ENCODE measurements at regions not wholly inside any gene's neighbourhood (a gene's known extent, or its start where the extent isn't known, plus 50 kb on each side); places are given as distances from the start of the nearest gene placed in this dataset.

- Histone ChIP-seq H3K27ac (ENCODE audit: low read depth, low read length) (no peak overlapping the region), H3K4me3 (ENCODE audit: low read length) (peak overlapping the region; percentile 16), H3K36me3 (ENCODE audit: insufficient read depth, low read length) (no peaks in the 10 kb centered on the region), H3K27me3 (ENCODE audit: insufficient read depth, low read length, poor library complexity, severe bottlenecking) (no peaks in the 10 kb centered on the region), H3K9me3 (ENCODE audit: low read length) (no peaks in the 10 kb centered on the region), H3K4me1 (ENCODE audit: insufficient read depth, low read length) (peaks cover 9% of the 10 kb centered on the region)
- H3K27ac Mint-ChIP-seq, result peak overlapping the region in 7 of 8 donors; percentile 34 to 80 (median 56)
- H3K27me3 Mint-ChIP-seq, result peaks cover 4 to 7% of the 10 kb centered on the region in 2 donors
- H3K9me3 Mint-ChIP-seq, result peaks cover 6 to 17% (median 11%) of the 10 kb centered on the region in 5 donors
- H3K4me1 Mint-ChIP-seq, result peaks cover 12 to 23% (median 23%) of the 10 kb centered on the region in 3 donors
- no peak for DNase-seq
- ChIA-PET POLR2A (no interaction called here), CTCF (interaction anchor here (1.0 kb wide), 1 partner anchor 13 kb away, joined by 3 read pairs; no protein-coding TSS in a partner anchor)
- H3K36me3 Mint-ChIP-seq, result peaks cover 3 to 39% (median 7%) of the 10 kb centered on the region in 3 donors
- H3K4me3 Mint-ChIP-seq, result peak overlapping the region in 6 of 7 donors; percentile 24 to 73 (median 64)
Observed at GRCh38 chr12:91561958-91562325, 379.3 kb upstream of the DCN start.

GRCh38 chr12:91561301-91561957, 378.8 kb upstream of the DCN start:
- H3K9me3 Mint-ChIP-seq, result peaks cover 6 to 17% (median 11%) of the 10 kb centered on the region in 5 donors
- peaks cover 3 to 39% (median 7%) of the 10 kb centered on the region in 3 donors for H3K36me3 Mint-ChIP-seq
- H3K27me3 ChIP-seq (ENCODE audit: insufficient read depth, low read length, poor library complexity, severe bottlenecking), result no peaks in the 10 kb centered on the region
- H3K9me3 ChIP-seq (ENCODE audit: low read length), result no peaks in the 10 kb centered on the region
- ChIA-PET POLR2A (no interaction called here), CTCF (no interaction called here)
- H3K27ac Mint-ChIP-seq, result no peak overlapping the region
- peaks cover 4 to 6% of the 10 kb centered on the region in 2 donors for H3K27me3 Mint-ChIP-seq
- no peak overlapping the region for H3K4me3 Mint-ChIP-seq
- peaks cover 9% of the 10 kb centered on the region for H3K4me1 ChIP-seq (ENCODE audit: insufficient read depth, low read length)
- peaks cover 12 to 23% (median 23%) of the 10 kb centered on the region in 3 donors for H3K4me1 Mint-ChIP-seq
- no peak overlapping the region for H3K27ac ChIP-seq (ENCODE audit: low read depth, low read length)
- no peaks in the 10 kb centered on the region for H3K36me3 ChIP-seq (ENCODE audit: insufficient read depth, low read length)
- DNase-seq, result no peak
- no peak overlapping the region for H3K4me3 ChIP-seq (ENCODE audit: low read length)

- Mint-ChIP-seq H3K4me3 (no peak overlapping the region), H3K36me3 (peaks cover 3 to 30% (median 3%) of the 10 kb centered on the region in 3 donors), H3K27ac (no peak overlapping the region), H3K27me3 (peaks cover 15 to 36% of the 10 kb centered on the region in 2 donors), H3K4me1 (peaks cover under 1 to 6% (median 1%) of the 10 kb centered on the region in 3 donors), H3K9me3 (peaks cover 10 to 17% (median 11%) of the 10 kb centered on the region in 5 donors)
- POLR2A ChIA-PET, result no interaction called here
- no peaks in the 10 kb centered on the region for H3K27me3 ChIP-seq (ENCODE audit: insufficient read depth, low read length, poor library complexity, severe bottlenecking)
- no peak overlapping the region for H3K4me3 ChIP-seq (ENCODE audit: low read length)
- no peaks in the 10 kb centered on the region for H3K36me3 ChIP-seq (ENCODE audit: insufficient read depth, low read length)
- H3K9me3 ChIP-seq (ENCODE audit: low read length), result no peaks in the 10 kb centered on the region
- CTCF ChIA-PET, result no interaction called here
- DNase-seq, result no peak
- no peak overlapping the region for H3K27ac ChIP-seq (ENCODE audit: low read depth, low read length)
- H3K4me1 ChIP-seq (ENCODE audit: insufficient read depth, low read length), result no peaks in the 10 kb centered on the region
Observed at GRCh38 chr12:91556909-91557308, 374.3 kb upstream of the DCN start.

- Mint-ChIP-seq H3K4me3 (no peak overlapping the region), H3K27ac (no peak overlapping the region), H3K36me3 (peaks cover 3 to 30% (median 3%) of the 10 kb centered on the region in 3 donors), H3K4me1 (no peaks in the 10 kb centered on the region), H3K27me3 (peaks cover 15 to 42% of the 10 kb centered on the region in 2 donors), H3K9me3 (peaks cover 10 to 17% (median 11%) of the 10 kb centered on the region in 5 donors)
- H3K36me3 ChIP-seq (ENCODE audit: insufficient read depth, low read length), result no peaks in the 10 kb centered on the region
- no peak overlapping the region for H3K27ac ChIP-seq (ENCODE audit: low read depth, low read length)
- ChIA-PET POLR2A (no interaction called here), CTCF (no interaction called here)
- no peaks in the 10 kb centered on the region for H3K9me3 ChIP-seq (ENCODE audit: low read length)
- DNase-seq, result no peak
- H3K4me1 ChIP-seq (ENCODE audit: insufficient read depth, low read length), result no peaks in the 10 kb centered on the region
- no peak overlapping the region for H3K4me3 ChIP-seq (ENCODE audit: low read length)
- H3K27me3 ChIP-seq (ENCODE audit: insufficient read depth, low read length, poor library complexity, severe bottlenecking), result no peaks in the 10 kb centered on the region
Observed at GRCh38 chr12:91555436-91556415, 373.1 kb upstream of the DCN start.

GRCh38 chr12:91551927-91552326, 369.3 kb upstream of the DCN start:
- Mint-ChIP-seq H3K27me3 (peaks cover 11 to 41% of the 10 kb centered on the region in 2 donors), H3K9me3 (peaks cover 0 to 7% (median 0%) of the 10 kb centered on the region in 5 donors), H3K4me1 (no peaks in the 10 kb centered on the region), H3K27ac (peak overlapping the region in 1 of 8 donors; percentile 41), H3K36me3 (peaks cover 0 to 6% (median 0%) of the 10 kb centered on the region in 3 donors), H3K4me3 (no peak overlapping the region)
- Histone ChIP-seq H3K27ac (ENCODE audit: low read depth, low read length) (no peak overlapping the region), H3K9me3 (ENCODE audit: low read length) (no peaks in the 10 kb centered on the region), H3K4me1 (ENCODE audit: insufficient read depth, low read length) (no peaks in the 10 kb centered on the region), H3K4me3 (ENCODE audit: low read length) (no peak overlapping the region), H3K36me3 (ENCODE audit: insufficient read depth, low read length) (no peaks in the 10 kb centered on the region), H3K27me3 (ENCODE audit: insufficient read depth, low read length, poor library complexity, severe bottlenecking) (no peaks in the 10 kb centered on the region)
- ChIA-PET POLR2A (no interaction called here), CTCF (no interaction called here)
- no peak for DNase-seq

GRCh38 chr12:91551242-91551641, 368.6 kb upstream of the DCN start:
- peaks cover 0 to 12% (median 0%) of the 10 kb centered on the region in 3 donors for H3K36me3 Mint-ChIP-seq

GRCh38 chr12:91542666-91543065, 360.0 kb upstream of the DCN start:
- Histone ChIP-seq H3K4me1 (ENCODE audit: insufficient read depth, low read length) (no peaks in the 10 kb centered on the region), H3K36me3 (ENCODE audit: insufficient read depth, low read length) (no peaks in the 10 kb centered on the region), H3K9me3 (ENCODE audit: low read length) (no peaks in the 10 kb centered on the region), H3K4me3 (ENCODE audit: low read length) (no peak overlapping the region), H3K27ac (ENCODE audit: low read depth, low read length) (no peak overlapping the region), H3K27me3 (ENCODE audit: insufficient read depth, low read length, poor library complexity, severe bottlenecking) (no peaks in the 10 kb centered on the region)
- no peak overlapping the region for H3K27ac Mint-ChIP-seq
- peaks cover 0 to 17% (median 0%) of the 10 kb centered on the region in 3 donors for H3K36me3 Mint-ChIP-seq
- H3K4me1 Mint-ChIP-seq, result no peaks in the 10 kb centered on the region
- DNase-seq, result no peak
- ChIA-PET CTCF (no interaction called here), POLR2A (no interaction called here)
- no peak overlapping the region for H3K4me3 Mint-ChIP-seq
- peaks cover 0 to 6% (median 3%) of the 10 kb centered on the region in 5 donors for H3K9me3 Mint-ChIP-seq
- H3K27me3 Mint-ChIP-seq, result peaks cover 12 to 26% of the 10 kb centered on the region in 2 donors

More at GRCh38 chr12:91551242-91551641, 368.6 kb upstream of the DCN start:
- H3K9me3 ChIP-seq (ENCODE audit: low read length), result no peaks in the 10 kb centered on the region
- Mint-ChIP-seq H3K4me3 (no peak overlapping the region), H3K9me3 (peaks cover 0 to 12% (median 2%) of the 10 kb centered on the region in 5 donors), H3K4me1 (no peaks in the 10 kb centered on the region), H3K27me3 (peaks cover 11 to 42% of the 10 kb centered on the region in 2 donors), H3K27ac (no peak overlapping the region)
- POLR2A ChIA-PET, result no interaction called here
- H3K27me3 ChIP-seq (ENCODE audit: insufficient read depth, low read length, poor library complexity, severe bottlenecking), result no peaks in the 10 kb centered on the region
- H3K4me3 ChIP-seq (ENCODE audit: low read length), result no peak overlapping the region
- no peaks in the 10 kb centered on the region for H3K36me3 ChIP-seq (ENCODE audit: insufficient read depth, low read length)
- H3K27ac ChIP-seq (ENCODE audit: low read depth, low read length), result no peak overlapping the region
- CTCF ChIA-PET, result no interaction called here
- H3K4me1 ChIP-seq (ENCODE audit: insufficient read depth, low read length), result no peaks in the 10 kb centered on the region
- DNase-seq, result no peak

- Mint-ChIP-seq H3K4me1 (no peaks in the 10 kb centered on the region), H3K27me3 (peaks cover 12 to 26% of the 10 kb centered on the region in 2 donors), H3K4me3 (no peak overlapping the region), H3K9me3 (peaks cover 0 to 5% (median 3%) of the 10 kb centered on the region in 5 donors), H3K27ac (no peak overlapping the region), H3K36me3 (peaks cover 0 to 16% (median 0%) of the 10 kb centered on the region in 3 donors)
- CTCF ChIA-PET, result no interaction called here
- Histone ChIP-seq H3K4me3 (ENCODE audit: low read length) (no peak overlapping the region), H3K4me1 (ENCODE audit: insufficient read depth, low read length) (no peaks in the 10 kb centered on the region), H3K9me3 (ENCODE audit: low read length) (no peaks in the 10 kb centered on the region), H3K27ac (ENCODE audit: low read depth, low read length) (no peak overlapping the region), H3K36me3 (ENCODE audit: insufficient read depth, low read length) (no peaks in the 10 kb centered on the region), H3K27me3 (ENCODE audit: insufficient read depth, low read length, poor library complexity, severe bottlenecking) (no peaks in the 10 kb centered on the region)
- DNase-seq, result no peak
- POLR2A ChIA-PET, result no interaction called here
Observed at GRCh38 chr12:91542067-91542466, 359.4 kb upstream of the DCN start.
